IMR-90 (cell line): ENCODE measurements at regions not wholly inside any gene's neighbourhood (a gene's known extent, or its start where the extent isn't known, plus 50 kb on each side); places are given as distances from the start of the nearest gene placed in this dataset.

Experiments used
- ATAC-seq: fragments of 200-7000 bp; cut with Tn5 transposase; 2 replicates; pipeline ENCODE4 v1.9.1; 2020; ENCODE audit warnings: low read depth, mild to moderate bottlenecking, moderate library complexity
- BruUV-seq: library from RNA; stranded (reverse); fragments of 400-500 nt; replicated peaks from 2 replicates; lab custom pipeline; 2021; lab: Mats Ljungman, UMichigan
- CTCF ChIA-PET: fragments of 300-600 bp; formaldehyde crosslinking; extraction: SDS; loops from one replicate; lab custom pipeline; 2021; ENCODE audit warnings: antibody characterized with exemption; lab: Yijun Ruan, JAX
- POLR2A ChIA-PET: fragments of 300-600 bp; sonication (Branson Sonifier 250); formaldehyde crosslinking; loops from one replicate; lab custom pipeline; 2022; ENCODE audit warnings: antibody characterized with exemption; ENCODE audit not compliant: unreplicated experiment; lab: Charles Lee
- DNase-seq: peaks from one replicate; pipeline ENCODE4 v3.0.0; 2013
- H2AFZ ChIP-seq: replicated peaks from 2 replicates; pipeline ENCODE3; 2013; ENCODE audit warnings: low read length, mild to moderate bottlenecking; ENCODE audit not compliant: poor library complexity
- H2AK5ac ChIP-seq: 2 replicates; pipeline ENCODE4 v1.6.1; 2013; ENCODE audit warnings: low read depth, low read length, inconsistent platforms
- H2AK9ac ChIP-seq: replicated peaks from 2 replicates; pipeline ENCODE3; 2013; ENCODE audit warnings: mild to moderate bottlenecking, low read depth, low read length, moderate library complexity; ENCODE audit not compliant: poor library complexity
- H2BK120ac ChIP-seq: 2 replicates; pipeline ENCODE4 v1.6.1; 2013; ENCODE audit warnings: low read depth, low read length, inconsistent platforms
- H2BK15ac ChIP-seq: 3 replicates; pipeline ENCODE4 v1.6.1; 2013; ENCODE audit warnings: low read depth, low read length, inconsistent platforms
- H2BK20ac ChIP-seq: 2 replicates; pipeline ENCODE4 v1.6.1; 2013; ENCODE audit warnings: low read depth, mild to moderate bottlenecking, inconsistent platforms, low read length, moderate library complexity
- H2BK5ac ChIP-seq: 2 replicates; pipeline ENCODE4 v1.6.1; 2013; ENCODE audit warnings: mild to moderate bottlenecking, low read depth, low read length, inconsistent platforms; ENCODE audit not compliant: poor library complexity, severe bottlenecking
- H3K14ac ChIP-seq: replicated peaks from 2 replicates; pipeline ENCODE4 v1.6.1; 2013; ENCODE audit warnings: low read depth, low read length, inconsistent platforms
- H3K18ac ChIP-seq: 2 replicates; pipeline ENCODE4 v1.6.1; 2013; ENCODE audit warnings: low read depth, low read length, control low read depth
- H3K23ac ChIP-seq: 2 replicates; pipeline ENCODE4 v1.6.1; 2013; ENCODE audit warnings: low read depth, low read length, inconsistent platforms
- H3K27ac ChIP-seq: 2 replicates; pipeline ENCODE4 v1.5.1; 2013; ENCODE audit warnings: mild to moderate bottlenecking, control low read depth, low read length; ENCODE audit not compliant: insufficient read depth
- H3K27me3 ChIP-seq: 2 replicates; pipeline ENCODE4 v1.6.1; 2013; ENCODE audit warnings: low read length; ENCODE audit not compliant: control insufficient read depth, insufficient read depth
- H3K36me3 ChIP-seq: 2 replicates; pipeline ENCODE4 v1.6.1; 2013; ENCODE audit warnings: low read length, mixed read lengths; ENCODE audit not compliant: control insufficient read depth, insufficient read depth
- H3K4ac ChIP-seq: 2 replicates; pipeline ENCODE4 v1.6.1; 2013; ENCODE audit warnings: low read depth, low read length, inconsistent platforms
- H3K4me1 ChIP-seq: 2 replicates; pipeline ENCODE4 v1.6.1; 2013; ENCODE audit warnings: low read length, mixed read lengths; ENCODE audit not compliant: control insufficient read depth, insufficient read depth
- H3K4me2 ChIP-seq: 2 replicates; pipeline ENCODE4 v1.6.1; 2013; ENCODE audit warnings: low read depth, mild to moderate bottlenecking, control low read depth, low read length, moderate library complexity
- H3K4me3 ChIP-seq: 2 replicates; pipeline ENCODE4 v1.5.1; 2013; ENCODE audit warnings: low read depth, mild to moderate bottlenecking, control low read depth, low read length, moderate library complexity; ENCODE audit not compliant: insufficient read depth
- H3K56ac ChIP-seq: 2 replicates; pipeline ENCODE4 v1.6.1; 2013; ENCODE audit warnings: low read length, inconsistent platforms; ENCODE audit not compliant: insufficient read depth; ENCODE audit errors: extremely low read depth
- H3K79me1 ChIP-seq, 2 experiments: 2 replicates each; pipeline ENCODE4 v1.6.1; 2013; ENCODE audit warnings: low read length in 2 of 2, inconsistent platforms in 1 of 2, low read depth in 1 of 2
- H3K9ac ChIP-seq: 2 replicates; pipeline ENCODE4 v1.6.1; 2013; ENCODE audit warnings: low read depth, low read length, control low read depth
- H3K9me1 ChIP-seq: 2 replicates; pipeline ENCODE4 v1.6.1; 2013; ENCODE audit warnings: low read length, inconsistent platforms; ENCODE audit not compliant: insufficient read depth
- H3K9me3 ChIP-seq: 2 replicates; pipeline ENCODE4 v1.6.1; 2013; ENCODE audit warnings: low read length; ENCODE audit not compliant: control insufficient read depth, insufficient read depth
- H4K20me1 ChIP-seq: 2 replicates; pipeline ENCODE4 v1.6.1; 2013; ENCODE audit warnings: low read length, inconsistent platforms; ENCODE audit not compliant: insufficient read depth
- H4K5ac ChIP-seq: 2 replicates; pipeline ENCODE4 v1.6.1; 2013; ENCODE audit warnings: mild to moderate bottlenecking, low read depth, low read length, control low read depth
- H4K8ac ChIP-seq, 2 experiments: 2 replicates each; pipeline ENCODE4 v1.6.1; 2013; ENCODE audit warnings: low read depth in 2 of 2, low read length in 2 of 2, control low read depth in 1 of 2, inconsistent platforms in 1 of 2
- H4K91ac ChIP-seq: 2 replicates; pipeline ENCODE4 v1.6.1; 2013; ENCODE audit warnings: low read depth, low read length, inconsistent platforms; ENCODE audit not compliant: insufficient read depth
- BHLHE40 ChIP-seq: fragments of 150-350 bp; IDR thresholded peaks from 2 replicates; pipeline ENCODE4 v1.6.1; 2016; ENCODE audit warnings: mild to moderate bottlenecking, low read depth, low read length
- CEBPB ChIP-seq: IDR thresholded peaks from 2 replicates; pipeline ENCODE4 v1.6.1; 2012; ENCODE audit warnings: low read depth, low read length, improper control_type of control experiment
- CHD1 ChIP-seq: IDR thresholded peaks from 2 replicates; pipeline ENCODE4 v1.6.1; 2012; ENCODE audit warnings: low read depth, low read length, improper control_type of control experiment
- CTCF ChIP-seq: conservative IDR thresholded peaks from 2 replicates; pipeline ENCODE4 v1.5.1; 2012; ENCODE audit warnings: mild to moderate bottlenecking, low read depth, low read length, improper control_type of control experiment
- ELK1 ChIP-seq: fragments of 150-350 bp; IDR thresholded peaks from 2 replicates; pipeline ENCODE4 v1.6.1; 2016; ENCODE audit warnings: low read depth, mild to moderate bottlenecking, low read length, moderate library complexity, borderline replicate concordance
- FOS ChIP-seq: fragments of 150-350 bp; IDR thresholded peaks from 2 replicates; pipeline ENCODE4 v1.6.1; 2016; ENCODE audit warnings: low read depth, low read length
- MAFK ChIP-seq: IDR thresholded peaks from 2 replicates; pipeline ENCODE4 v1.6.1; 2012; ENCODE audit warnings: low read depth, low read length, improper control_type of control experiment
- MAZ ChIP-seq: IDR thresholded peaks from 2 replicates; pipeline ENCODE4 v1.6.1; 2012; ENCODE audit warnings: low read depth, mild to moderate bottlenecking, low read length, improper control_type of control experiment, moderate library complexity, borderline replicate concordance
- MXI1 ChIP-seq: IDR thresholded peaks from 2 replicates; pipeline ENCODE4 v1.6.1; 2012; ENCODE audit warnings: low read depth, mild to moderate bottlenecking, low read length, moderate library complexity, borderline replicate concordance
- NFE2L2 ChIP-seq: fragments of 150-350 bp; IDR thresholded peaks from 2 replicates; pipeline ENCODE4 v1.6.1; 2016; ENCODE audit warnings: low read depth, mild to moderate bottlenecking, low read length
- POLR2A ChIP-seq: IDR thresholded peaks from 2 replicates; pipeline ENCODE4 v1.6.1; 2012; ENCODE audit warnings: mild to moderate bottlenecking, low read depth, low read length
- RAD21 ChIP-seq: IDR thresholded peaks from 2 replicates; pipeline ENCODE4 v1.6.1; 2012; ENCODE audit warnings: low read length, improper control_type of control experiment
- RCOR1 ChIP-seq: IDR thresholded peaks from 2 replicates; pipeline ENCODE4 v1.6.1; 2012; ENCODE audit warnings: mild to moderate bottlenecking, low read length, improper control_type of control experiment; ENCODE audit not compliant: insufficient replicate concordance
- RFX5 ChIP-seq: IDR thresholded peaks from 2 replicates; pipeline ENCODE4 v1.8.0; 2012; ENCODE audit warnings: low read depth, mild to moderate bottlenecking, low read length, moderate library complexity
- SMC3 ChIP-seq: fragments of 150-350 bp; IDR thresholded peaks from 2 replicates; pipeline ENCODE4 v1.6.1; 2016; ENCODE audit warnings: low read depth, mild to moderate bottlenecking, antibody characterized with exemption, low read length, moderate library complexity
- USF2 ChIP-seq: fragments of 150-350 bp; IDR thresholded peaks from 2 replicates; pipeline ENCODE4 v1.6.1; 2017; ENCODE audit warnings: mild to moderate bottlenecking, antibody characterized with exemption, low read length, low read depth
- dilution Hi-C: fragments of 300-500 bp; cut with HindIII; formaldehyde crosslinking; loops from one replicate; pipeline ENCODE4 v1.14.3; 2018; ENCODE audit warnings: low sequenced_read_pairs; ENCODE audit not compliant: unreplicated experiment
- in situ Hi-C: fragments of 300-500 bp; cut with MboI; formaldehyde crosslinking; loops from 3 replicates; pipeline ENCODE4 v1.14.3; 2019; ENCODE audit warnings: low sequenced_read_pairs, inconsistent platforms, mixed read lengths
- intact Hi-C: fragments of 100-400 bp; cut with micrococcal nuclease; formaldehyde crosslinking; loops from 2 replicates; pipeline ENCODE4 v1.10.0; 2022

- H3K27me3 ChIP-seq, result no peaks in the 10 kb centered on the region
- no peak overlapping the region for H2BK5ac ChIP-seq
- dilution Hi-C loops, result no loop called here
- CTCF ChIA-PET, result no interaction called here
- no peak overlapping the region for H3K4ac ChIP-seq
- ATAC-seq, result no peak
- H3K4me2 ChIP-seq, result no peak overlapping the region
- H2BK15ac ChIP-seq, result no peak overlapping the region
- H4K91ac ChIP-seq, result no peak overlapping the region
- no peak overlapping the region for H2BK120ac ChIP-seq
- H2AK9ac ChIP-seq, result no peak overlapping the region
- H3K18ac ChIP-seq, result no peak overlapping the region
- H3K9me3 ChIP-seq, result peaks cover 6% of the 10 kb centered on the region
- no peaks in the 10 kb centered on the region for H3K4me1 ChIP-seq
- in situ Hi-C loops, result no loop called here
- H4K20me1 ChIP-seq, result no peaks in the 10 kb centered on the region
- H3K56ac ChIP-seq, result no peak overlapping the region
- no TSS peak for BruUV-seq
- no peak for DNase-seq
- H3K27ac ChIP-seq, result no peak overlapping the region
- H3K36me3 ChIP-seq, result no peaks in the 10 kb centered on the region
- no peaks in the 10 kb centered on the region for H3K9me1 ChIP-seq
- no peak overlapping the region for H4K8ac ChIP-seq
- H3K79me1 ChIP-seq, result no peaks in the 10 kb centered on the region
- no peak overlapping the region for H2AFZ ChIP-seq
- no peak overlapping the region for H2AK5ac ChIP-seq
- H3K4me3 ChIP-seq, result no peak overlapping the region
- H3K9ac ChIP-seq, result no peak overlapping the region
- no peak overlapping the region for H4K5ac ChIP-seq
- no peak overlapping the region for H3K14ac ChIP-seq
- intact Hi-C loops, result no loop called here
- no peak overlapping the region for H2BK20ac ChIP-seq
- TF ChIP-seq MXI1, result no peak
- no peak for TF ChIP-seq BHLHE40
- TF ChIP-seq SMC3, result no peak
- no peak for TF ChIP-seq MAZ
- TF ChIP-seq POLR2A, result no peak
- TF ChIP-seq FOS, result no peak
- TF ChIP-seq RFX5, result no peak
- TF ChIP-seq RAD21, result no peak
- TF ChIP-seq MAFK, result no peak
- no peak for TF ChIP-seq CTCF
- no peak for TF ChIP-seq ELK1
- no peak for TF ChIP-seq NFE2L2
- no peak for TF ChIP-seq CHD1
- TF ChIP-seq USF2, result no peak
- no peak for TF ChIP-seq CEBPB
- no peak for TF ChIP-seq RCOR1
- POLR2A ChIA-PET, result no interaction called here
- no peak overlapping the region for H3K23ac ChIP-seq
Observed at GRCh38 chr10:23834091-23834490, 374.8 kb upstream of the KIAA1217 start.
